ENCODE measurements at regions not wholly inside any gene's neighbourhood (a gene's known extent, or its start where the extent isn't known, plus 50 kb on each side); places are given as distances from the start of the nearest gene placed in this dataset.

- ATAC-seq (no peak), DNase-seq (ENCODE audit: low spot score in 2 of 2) (no peak)
- H3K27ac Mint-ChIP-seq, result no peak overlapping the region
- peaks cover 0 to 5% of the 10 kb centered on the region in 2 donors for H3K36me3 Mint-ChIP-seq
- H3K9me3 Mint-ChIP-seq, result no peaks in the 10 kb centered on the region
Observed at GRCh38 chr16:52976539-52977167, 76.0 kb downstream of the CHD9NB start.

- H3K9me3 Mint-ChIP-seq, result no peaks in the 10 kb centered on the region
- DNase-seq (ENCODE audit: low spot score in 2 of 2) (no peak), ATAC-seq (no peak)
- no peak overlapping the region for H3K27ac Mint-ChIP-seq
- H3K36me3 Mint-ChIP-seq, result peaks cover 0 to 3% of the 10 kb centered on the region in 2 donors
Observed at GRCh38 chr16:52967744-52968143, 85.0 kb downstream of the CHD9NB start.

- no peak for DNase-seq (ENCODE audit: low spot score in 2 of 2)
- Mint-ChIP-seq H3K9me3 (no peaks in the 10 kb centered on the region), H3K36me3 (no peaks in the 10 kb centered on the region), H3K27ac (no peak overlapping the region)
- no peak for ATAC-seq
Observed at GRCh38 chr16:52964290-52964689, 88.4 kb downstream of the CHD9NB start.

- Mint-ChIP-seq H3K9me3 (no peaks in the 10 kb centered on the region), H3K36me3 (no peaks in the 10 kb centered on the region), H3K27ac (no peak overlapping the region)
- DNase-seq (ENCODE audit: low spot score in 2 of 2) (no peak), ATAC-seq (no peak)
Observed at GRCh38 chr16:52963855-52964242, 88.8 kb downstream of the CHD9NB start.

- no peak for ATAC-seq
- Mint-ChIP-seq H3K27ac (no peak overlapping the region), H3K9me3 (no peaks in the 10 kb centered on the region), H3K36me3 (no peaks in the 10 kb centered on the region)
- no peak for DNase-seq (ENCODE audit: low spot score in 2 of 2)
Observed at GRCh38 chr16:52963212-52963854, 89.4 kb downstream of the CHD9NB start.

GRCh38 chr16:52958951-52959350, 93.7 kb downstream of the CHD9NB start:
- Mint-ChIP-seq H3K9me3 (no peaks in the 10 kb centered on the region), H3K36me3 (no peaks in the 10 kb centered on the region), H3K27ac (no peak overlapping the region)
- ATAC-seq, result no peak
- no peak for DNase-seq (ENCODE audit: low spot score in 2 of 2)

GRCh38 chr16:52957199-52957598, 95.5 kb downstream of the CHD9NB start:
- no peak for DNase-seq (ENCODE audit: low spot score in 2 of 2)
- Mint-ChIP-seq H3K36me3 (no peaks in the 10 kb centered on the region), H3K9me3 (no peaks in the 10 kb centered on the region), H3K27ac (peak overlapping the region in 1 of 2 donors; percentile 65)
- ATAC-seq, result no peak

GRCh38 chr16:52956044-52956443, 96.7 kb downstream of the CHD9NB start:
- H3K27ac Mint-ChIP-seq, result no peak overlapping the region
- H3K36me3 Mint-ChIP-seq, result no peaks in the 10 kb centered on the region
- H3K9me3 Mint-ChIP-seq, result no peaks in the 10 kb centered on the region
- ATAC-seq (no peak), DNase-seq (ENCODE audit: low spot score in 2 of 2) (no peak)

- DNase-seq (ENCODE audit: low spot score in 2 of 2) (no peak), ATAC-seq (no peak)
- no peaks in the 10 kb centered on the region for H3K9me3 Mint-ChIP-seq
- H3K27ac Mint-ChIP-seq, result no peak overlapping the region
- no peaks in the 10 kb centered on the region for H3K36me3 Mint-ChIP-seq
Observed at GRCh38 chr16:52953215-52953614, 99.5 kb downstream of the CHD9NB start.

- no peak for DNase-seq (ENCODE audit: low spot score in 2 of 2)
- ATAC-seq, result no peak
- Mint-ChIP-seq H3K36me3 (no peaks in the 10 kb centered on the region), H3K27ac (no peak overlapping the region), H3K9me3 (no peaks in the 10 kb centered on the region)
Observed at GRCh38 chr16:52948946-52949345, 103.8 kb downstream of the CHD9NB start.

GRCh38 chr16:52932321-52932720, 120.4 kb downstream of the CHD9NB start:
- no peaks in the 10 kb centered on the region for H3K36me3 Mint-ChIP-seq
- no peak for DNase-seq (ENCODE audit: low spot score in 2 of 2)

GRCh38 chr16:52929478-52930400, 123.0 kb downstream of the CHD9NB start:
- no peaks in the 10 kb centered on the region for H3K9me3 Mint-ChIP-seq
- H3K27ac Mint-ChIP-seq, result no peak overlapping the region
- H3K36me3 Mint-ChIP-seq, result no peaks in the 10 kb centered on the region
- DNase-seq (ENCODE audit: low spot score in 2 of 2), result no peak
- no peak for ATAC-seq

More at GRCh38 chr16:52932321-52932720, 120.4 kb downstream of the CHD9NB start:
- ATAC-seq, result no peak
- H3K9me3 Mint-ChIP-seq, result no peaks in the 10 kb centered on the region
- H3K27ac Mint-ChIP-seq, result no peak overlapping the region

GRCh38 chr16:52928955-52929354, 123.7 kb downstream of the CHD9NB start:
- Mint-ChIP-seq H3K9me3 (no peaks in the 10 kb centered on the region), H3K36me3 (no peaks in the 10 kb centered on the region), H3K27ac (no peak overlapping the region)
- DNase-seq (ENCODE audit: low spot score in 2 of 2) (no peak), ATAC-seq (no peak)

- peak in 1 of 2 donors; percentile 33 for ATAC-seq
- Mint-ChIP-seq H3K36me3 (no peaks in the 10 kb centered on the region), H3K9me3 (no peaks in the 10 kb centered on the region), H3K27ac (no peak overlapping the region)
- DNase-seq (ENCODE audit: low spot score in 2 of 2), result no peak
Observed at GRCh38 chr16:52925143-52925542, 127.6 kb downstream of the CHD9NB start.

- no peak for ATAC-seq
- no peak overlapping the region for H3K27ac Mint-ChIP-seq
- H3K36me3 Mint-ChIP-seq, result no peaks in the 10 kb centered on the region
- no peak for DNase-seq (ENCODE audit: low spot score in 2 of 2)
- no peaks in the 10 kb centered on the region for H3K9me3 Mint-ChIP-seq
Observed at GRCh38 chr16:52924162-52924561, 128.5 kb downstream of the CHD9NB start.

- Mint-ChIP-seq H3K9me3 (no peaks in the 10 kb centered on the region), H3K27ac (no peak overlapping the region), H3K36me3 (no peaks in the 10 kb centered on the region)
- DNase-seq (ENCODE audit: low spot score in 2 of 2) (no peak), ATAC-seq (no peak)
Observed at GRCh38 chr16:52921104-52921503, 131.6 kb downstream of the CHD9NB start.

GRCh38 chr16:52920331-52920730, 132.4 kb downstream of the CHD9NB start:
- DNase-seq (ENCODE audit: low spot score in 2 of 2) (no peak), ATAC-seq (no peak)
- H3K36me3 Mint-ChIP-seq, result no peaks in the 10 kb centered on the region
- no peak overlapping the region for H3K27ac Mint-ChIP-seq
- H3K9me3 Mint-ChIP-seq, result no peaks in the 10 kb centered on the region

All from activated naive CD4-positive, alpha-beta T cell treated with anti-CD3 and anti-CD28 coated beads, Interleukin-2, amount 50 U/mL, for 72 hours (primary cell).